Dedifferentiated amniotic fluid mesenchymal stem cell (primary cell): ENCODE measurements at regions not wholly inside any gene's neighbourhood (a gene's known extent, or its start where the extent isn't known, plus 50 kb on each side); places are given as distances from the start of the nearest gene placed in this dataset.

Experiments used
- DNase-seq: peaks from one replicate; pipeline ENCODE4 v3.0.0-alpha.2; 2016; ENCODE audit errors: extremely low spot score

GRCh38 chr12:4134448-4135263 lies 138.9 kb upstream of the CCND2 start:
- no peak for DNase-seq

DNA sequence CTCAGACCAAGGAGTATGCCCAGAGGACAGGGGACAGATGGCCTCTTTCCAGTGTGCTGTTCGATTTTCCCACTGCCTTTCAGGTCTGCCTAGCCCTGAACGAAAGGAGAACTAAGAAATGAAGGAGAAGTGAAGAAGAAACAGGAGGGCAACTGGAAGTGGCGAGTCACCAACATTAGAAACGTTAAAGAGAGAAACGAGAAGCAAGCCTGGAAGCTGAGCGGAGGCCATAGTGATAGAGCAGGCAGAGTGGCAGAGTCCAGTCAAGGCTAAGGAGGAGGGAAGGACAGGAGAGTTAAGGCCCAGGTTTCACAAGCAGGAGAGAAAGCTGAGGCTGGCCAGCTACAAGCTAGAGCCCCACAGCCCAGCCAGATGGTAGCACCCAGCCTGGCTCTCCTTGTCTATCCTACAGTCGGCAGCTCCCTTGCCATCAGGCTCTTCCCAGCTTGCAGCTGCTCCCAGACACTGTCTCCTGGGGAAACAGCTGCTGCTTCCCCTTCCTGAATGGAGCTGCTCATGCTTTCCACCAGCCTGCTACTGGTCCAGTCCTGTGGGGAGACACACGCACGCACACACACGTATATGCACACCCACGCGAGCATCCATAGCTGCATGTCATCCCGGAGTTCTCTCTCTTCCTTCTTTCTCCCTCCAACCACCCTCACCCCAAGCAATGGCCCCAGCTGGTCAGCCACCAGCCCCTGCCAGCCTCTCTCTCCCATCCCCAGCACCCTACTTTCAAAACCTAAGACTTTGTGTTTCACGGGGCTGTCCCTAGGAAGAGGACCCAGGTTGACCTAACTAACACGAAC lies 139.7 kb upstream of the CCND2 start:
- no peak for DNase-seq

DNA sequence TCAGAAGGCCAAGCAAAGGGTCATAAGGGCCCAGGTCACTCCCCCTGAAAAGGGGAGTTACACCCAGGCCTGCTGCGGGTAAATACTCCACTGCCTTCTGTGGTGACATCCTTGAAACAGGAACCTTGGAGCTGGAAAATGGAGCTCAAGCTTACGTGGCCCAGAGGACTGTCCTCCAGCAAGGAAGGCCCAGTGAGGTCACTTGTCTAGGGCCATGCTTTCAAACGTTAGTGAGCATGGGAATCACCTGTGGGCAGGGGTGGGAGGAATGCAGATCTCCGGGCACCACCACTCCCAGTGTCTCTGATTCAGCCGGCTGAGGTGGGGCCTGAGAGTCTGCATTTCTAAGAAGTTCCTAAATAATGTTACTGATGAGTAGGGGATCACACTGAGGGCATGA lies 140.5 kb upstream of the CCND2 start:
- DNase-seq: no peak

DNA sequence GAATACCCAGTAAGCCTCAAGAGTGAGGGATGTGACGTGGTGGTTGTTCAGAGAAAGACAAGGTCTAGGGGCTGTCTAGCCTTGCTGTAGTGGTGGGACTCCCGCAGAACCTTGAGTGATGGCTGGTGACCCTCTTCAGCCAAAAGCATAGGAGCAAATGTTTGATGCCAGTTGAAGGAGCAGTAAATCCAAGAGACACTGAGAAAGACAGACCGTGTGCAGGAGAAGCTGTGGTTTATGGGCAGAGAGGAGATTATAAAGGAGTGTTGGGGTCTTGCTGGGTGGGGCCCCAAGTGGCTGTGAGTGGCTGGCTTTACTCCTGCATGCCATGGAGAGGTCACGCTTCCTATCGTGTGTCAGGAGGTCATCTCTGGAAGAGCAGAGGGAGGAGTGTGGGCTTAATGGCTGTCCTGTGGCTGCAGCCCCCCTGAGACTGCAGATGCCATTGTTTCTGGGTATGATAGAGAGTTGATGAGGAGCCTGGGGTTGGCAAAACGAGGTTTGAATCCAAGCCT lies 152.0 kb upstream of the CCND2 start:
- no peak for DNase-seq

GRCh38 chr12:4120316-4120917 lies 153.1 kb upstream of the CCND2 start:
- no peak for DNase-seq

- DNase-seq: no peak
Measured at GRCh38 chr12:4119157-4119761, 154.3 kb upstream of the CCND2 start.

DNA sequence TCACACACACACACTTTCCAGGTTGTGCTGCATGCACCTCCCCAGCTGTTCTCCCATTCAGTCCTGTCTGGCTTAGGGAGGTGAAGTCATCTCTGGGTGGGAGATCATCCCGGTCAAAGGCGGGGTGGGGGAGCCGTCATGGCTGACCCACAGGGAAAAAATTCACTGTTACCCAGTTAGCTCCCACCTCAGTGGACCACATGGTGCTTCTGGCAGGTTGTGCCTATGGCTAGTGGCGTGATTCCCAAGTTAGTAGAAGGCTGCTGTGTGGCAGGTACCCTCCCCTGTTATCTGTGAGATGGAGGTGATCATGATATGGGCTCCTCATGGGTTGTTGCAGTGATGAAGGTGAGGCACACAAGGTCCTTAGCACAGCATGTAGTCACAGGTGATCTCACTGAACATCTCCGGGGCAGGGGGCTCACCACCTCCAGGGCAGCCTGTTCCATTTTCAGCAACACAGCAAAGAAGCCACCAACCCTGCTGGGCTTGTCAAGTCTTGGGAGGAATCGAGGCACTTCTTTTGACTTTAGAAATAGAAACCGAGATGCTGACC lies 154.9 kb upstream of the CCND2 start:
- no peak for DNase-seq

- no peak for DNase-seq
Measured at GRCh38 chr12:4118017-4118510, 155.5 kb upstream of the CCND2 start.

DNA sequence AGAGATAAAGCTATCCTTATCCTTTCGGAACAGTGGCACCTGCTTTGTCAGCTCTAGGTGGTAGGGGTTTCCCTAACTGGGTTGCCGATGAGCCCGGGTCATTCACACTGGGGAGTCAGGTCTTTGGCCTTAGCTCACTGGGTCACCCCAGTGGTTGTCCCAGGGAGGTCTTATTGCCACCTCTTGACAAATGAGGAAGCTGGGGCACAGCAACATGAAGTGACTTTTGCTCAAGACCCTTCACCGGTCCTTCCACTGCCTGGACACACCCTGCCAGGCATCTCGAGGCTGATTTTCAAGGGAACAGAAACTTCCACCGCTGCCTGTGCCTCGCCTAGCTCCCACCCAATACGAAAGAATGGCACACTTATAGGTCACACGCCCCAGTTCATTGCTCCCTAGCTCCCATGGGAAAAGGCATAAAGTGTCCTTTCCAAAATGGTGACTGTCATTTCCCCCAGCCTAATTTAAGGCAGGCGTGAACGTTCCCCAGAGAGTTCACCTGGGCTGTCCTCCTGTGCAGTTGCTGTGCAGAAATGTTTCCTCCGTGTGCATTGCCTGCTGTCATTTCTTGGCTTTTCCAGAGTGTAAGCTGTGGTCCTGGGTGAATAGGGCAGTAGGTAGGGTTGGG lies 156.1 kb upstream of the CCND2 start:
- no peak for DNase-seq

- DNase-seq: peak; percentile 81
Measured at GRCh38 chr12:4116251-4117111, 157.1 kb upstream of the CCND2 start.

DNA sequence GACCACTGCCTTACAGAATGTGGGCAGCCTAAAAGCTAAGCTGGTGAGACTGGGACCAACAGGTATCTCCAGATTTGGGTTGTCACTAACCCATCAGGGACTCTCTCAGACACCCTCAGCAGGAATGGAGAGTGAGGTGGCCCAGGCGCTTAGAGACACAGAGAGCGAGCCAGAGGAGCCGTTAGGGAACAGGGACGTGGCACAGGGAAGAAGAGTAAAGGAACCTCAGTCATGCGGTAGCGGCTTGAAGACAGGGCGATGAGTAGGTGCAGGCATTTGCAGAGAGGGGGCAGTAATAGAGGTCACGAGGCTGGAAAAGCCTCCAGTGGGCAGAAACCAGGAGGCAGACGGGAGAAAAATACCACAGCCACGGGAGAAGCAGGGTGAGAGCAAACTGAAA lies 158.0 kb upstream of the CCND2 start:
- no peak for DNase-seq

GRCh38 chr12:4114986-4115385 lies 158.6 kb upstream of the CCND2 start:
- DNase-seq: no peak

DNA sequence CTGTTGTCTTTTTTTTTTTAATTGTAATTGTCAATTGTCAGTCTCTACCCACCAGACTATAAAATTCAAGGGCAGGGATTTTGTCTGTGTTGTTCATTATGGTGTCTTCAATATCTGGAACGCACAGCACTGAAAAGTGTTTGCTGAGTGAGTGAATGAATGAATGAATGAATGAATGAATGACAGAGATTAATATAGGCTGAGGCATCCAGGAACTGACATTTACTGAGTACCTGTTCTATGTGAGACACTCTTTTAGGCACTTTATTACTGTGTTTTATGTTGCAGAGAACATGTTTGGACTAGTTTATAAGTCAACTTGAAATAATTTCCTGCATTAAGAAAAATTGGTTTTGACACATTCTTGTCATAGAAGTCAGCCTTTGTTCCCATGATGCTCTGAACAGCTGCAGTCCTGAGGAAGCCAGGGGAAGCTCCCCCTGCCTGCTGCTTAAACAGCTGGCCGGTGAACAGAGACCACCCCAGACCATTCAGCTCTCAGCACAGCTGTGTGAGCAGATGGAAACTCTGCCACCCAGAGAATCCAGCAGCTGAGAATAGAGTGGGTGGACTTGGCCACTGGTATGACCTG lies 160.7 kb upstream of the CCND2 start:
- DNase-seq: no peak

- no peak for DNase-seq
Measured at GRCh38 chr12:4112290-4112689, 161.3 kb upstream of the CCND2 start.

DNA sequence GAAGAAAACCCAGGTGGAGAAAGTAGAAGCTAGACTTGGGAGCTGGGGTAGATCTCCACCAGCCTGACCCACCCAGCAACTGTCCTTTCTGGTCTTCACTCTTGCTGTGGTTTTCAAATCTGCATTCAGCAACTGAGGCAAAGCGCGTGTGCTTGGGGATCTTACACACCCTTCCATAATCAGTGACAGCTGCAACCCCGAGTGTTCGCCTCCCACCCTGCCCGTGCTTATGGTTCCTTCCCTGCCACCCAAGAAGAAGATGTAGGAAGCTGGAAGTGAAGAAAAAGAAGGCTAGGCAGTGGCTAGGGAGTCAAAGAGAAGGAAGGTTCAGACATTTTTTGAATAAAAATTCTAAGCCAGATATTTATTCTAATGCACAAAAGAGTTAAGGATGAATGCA lies 162.6 kb upstream of the CCND2 start:
- no peak for DNase-seq

GRCh38 chr12:4109826-4110225 lies 163.7 kb upstream of the CCND2 start:
- no peak for DNase-seq

GRCh38 chr12:4108803-4109345 lies 164.7 kb upstream of the CCND2 start:
- no peak for DNase-seq

DNA sequence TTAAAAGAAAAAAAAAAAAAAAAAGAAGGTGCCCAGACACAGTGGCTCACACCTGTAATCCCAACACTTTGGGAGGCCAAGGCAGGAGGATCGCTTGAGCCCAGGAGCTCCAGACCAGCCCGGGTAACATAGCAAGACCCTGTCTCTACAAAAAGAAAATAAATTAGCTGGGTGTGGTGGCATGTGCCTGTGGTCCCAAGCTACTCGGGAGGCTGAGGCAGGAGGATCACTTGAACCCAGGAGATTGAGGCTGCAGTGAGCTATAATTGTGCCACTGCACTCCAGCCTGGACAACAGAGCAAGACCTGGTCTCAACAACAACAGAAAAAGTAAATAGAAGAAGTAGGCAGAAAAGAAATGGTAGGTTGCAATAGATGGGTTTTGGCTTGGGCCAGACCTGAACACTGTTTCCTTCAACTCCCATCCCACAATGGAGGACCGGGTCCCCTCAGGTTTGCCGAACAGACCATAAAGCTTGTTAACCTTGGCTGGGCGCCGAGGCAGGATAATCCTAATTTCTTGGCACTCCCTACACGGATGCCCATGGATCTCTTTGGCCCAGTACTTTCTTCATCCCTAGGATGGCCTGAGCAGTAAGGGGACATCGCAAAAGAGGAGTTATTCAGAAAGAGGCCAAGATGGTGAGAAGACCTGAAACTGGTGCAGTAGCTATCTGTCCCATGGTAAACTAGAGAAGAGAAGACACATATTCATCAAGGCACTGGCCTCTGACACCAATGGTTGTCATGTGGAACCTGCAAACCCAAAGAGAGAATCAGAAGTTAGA lies 165.5 kb upstream of the CCND2 start:
- DNase-seq: no peak

GRCh38 chr12:4107436-4107878 lies 166.1 kb upstream of the CCND2 start:
- no peak for DNase-seq
